ENCODE measurements at regions not wholly inside any gene's neighbourhood (a gene's known extent, or its start where the extent isn't known, plus 50 kb on each side); places are given as distances from the start of the nearest gene placed in this dataset.

DNA sequence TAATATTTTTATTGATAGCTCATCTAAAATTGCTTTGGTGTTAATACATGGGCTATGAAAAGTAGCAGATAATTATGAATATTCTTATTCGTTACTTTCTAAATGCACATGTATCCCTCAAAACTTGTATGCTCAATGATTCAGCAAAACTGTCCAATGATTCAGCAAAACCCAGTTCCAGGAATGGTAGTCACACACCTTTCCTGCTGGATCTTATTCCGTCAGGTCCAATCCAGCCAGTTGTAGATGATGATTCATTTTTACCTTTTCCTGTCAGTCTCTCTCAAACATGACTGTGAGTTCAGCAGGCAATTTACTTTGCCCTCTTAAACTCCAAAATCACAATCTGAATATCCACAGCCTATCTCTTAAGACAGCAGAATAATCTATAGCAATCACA, 1082.6 kb downstream of the EFNB2 start:
- TF ChIP-seq CTCF (IDR thresholded peaks at IDR 0.05) (no peak), POLR2A (IDR thresholded peaks at IDR 0.05) (no peak)

Measured in thyroid gland (tissue), 4 donors.